Renal cortical epithelial cell (primary cell): ENCODE measurements at regions not wholly inside any gene's neighbourhood (a gene's known extent, or its start where the extent isn't known, plus 50 kb on each side); places are given as distances from the start of the nearest gene placed in this dataset.
"Not testable (repeated sequence)": the region's sequence is repeated elsewhere in the genome, so short reads cannot be mapped to it uniquely, and the experiment has no call there.

Source experiments
- DNase-seq: peaks from one replicate; pipeline ENCODE4 v3.0.0-alpha.2; 2011; ENCODE audit warnings: low read depth

- DNase-seq = no peak
Measured at GRCh38 chr1:95754412-95754811, 520.4 kb downstream of the RWDD3 start.

- no peak for DNase-seq
Measured at GRCh38 chr1:95766036-95766435, 532.0 kb downstream of the RWDD3 start.

GRCh38 chr1:95770581-95770980, 536.6 kb downstream of the RWDD3 start:
- no peak for DNase-seq

- no peak for DNase-seq
Measured at GRCh38 chr1:95778217-95778616, 544.2 kb downstream of the RWDD3 start.

- DNase-seq = no peak
Measured at GRCh38 chr1:95780836-95781235, 546.8 kb downstream of the RWDD3 start.

GRCh38 chr1:95790136-95790535, 556.1 kb downstream of the RWDD3 start:
- no peak for DNase-seq

- DNase-seq = no peak
Measured at GRCh38 chr1:95793893-95794292, 559.9 kb downstream of the RWDD3 start.

- not testable (repeated sequence) for DNase-seq
Measured at GRCh38 chr1:95797761-95798160, 563.8 kb downstream of the RWDD3 start.

GRCh38 chr1:95806171-95806570, 572.2 kb downstream of the RWDD3 start:
- no peak for DNase-seq

- no peak for DNase-seq
Measured at GRCh38 chr1:95809391-95809790, 575.4 kb downstream of the RWDD3 start.

- no peak for DNase-seq
Measured at GRCh38 chr1:95815511-95815910, 581.5 kb downstream of the RWDD3 start.

- no peak for DNase-seq
Measured at GRCh38 chr1:95829556-95829955, 595.5 kb downstream of the RWDD3 start.

GRCh38 chr1:95832370-95832769, 598.4 kb downstream of the RWDD3 start:
- no peak for DNase-seq

- DNase-seq = no peak
Measured at GRCh38 chr1:95849439-95849838, 615.4 kb downstream of the RWDD3 start.

- no peak for DNase-seq
Measured at GRCh38 chr1:95850165-95850649, 616.2 kb downstream of the RWDD3 start.

- no peak for DNase-seq
Measured at GRCh38 chr1:95850763-95851162, 616.8 kb downstream of the RWDD3 start.

GRCh38 chr1:95852483-95853070, 618.6 kb downstream of the RWDD3 start:
- no peak for DNase-seq

- no peak for DNase-seq
Measured at GRCh38 chr1:95854457-95854856, 620.4 kb downstream of the RWDD3 start.

- DNase-seq = no peak
Measured at GRCh38 chr1:95863086-95863485, 629.1 kb downstream of the RWDD3 start.

- DNase-seq = no peak
Measured at GRCh38 chr1:95865769-95866168, 631.8 kb downstream of the RWDD3 start.

- DNase-seq = no peak
Measured at GRCh38 chr1:95876276-95876675, 642.3 kb downstream of the RWDD3 start.

GRCh38 chr1:95879498-95880050, 645.6 kb downstream of the RWDD3 start:
- DNase-seq = no peak

- no peak for DNase-seq
Measured at GRCh38 chr1:95888941-95889390, 655.0 kb downstream of the RWDD3 start.

- DNase-seq = no peak
Measured at GRCh38 chr1:95889400-95889799, 655.4 kb downstream of the RWDD3 start.
